ENCODE measurements at regions not wholly inside any gene's neighbourhood (a gene's known extent, or its start where the extent isn't known, plus 50 kb on each side); places are given as distances from the start of the nearest gene placed in this dataset.

- no peak for FAIRE-seq
- intact Hi-C loops (cut with DNase I): no loop called here
- no peak for DNase-seq
- TF ChIP-seq CTCF (IDR thresholded peaks at IDR 0.05; ENCODE audit: borderline replicate concordance, extremely low read depth, insufficient read depth): no peak
- Histone ChIP-seq H3K36me3 (ENCODE audit: control insufficient read depth in 2 of 3, insufficient read depth in 3 of 3, low read length in 3 of 3) (no peaks in the 10 kb centered on the region), H3K4me3 (ENCODE audit: low read length in 3 of 3) (no peak overlapping the region), H3K9me3 (ENCODE audit: control insufficient read depth in 2 of 3, insufficient read depth in 1 of 3, low read length in 3 of 3) (peaks cover 0 to 2% (median 0%) of the 10 kb centered on the region in 3 donors), H3K4me1 (ENCODE audit: control insufficient read depth in 2 of 3, insufficient read depth in 2 of 3, low read depth in 1 of 3, low read length in 3 of 3) (no peaks in the 10 kb centered on the region), H3K27me3 (ENCODE audit: control insufficient read depth, insufficient read depth, low read length) (no peaks in the 10 kb centered on the region), H3K9ac (ENCODE audit: low read length in 3 of 3) (no peak overlapping the region), H3K27ac (ENCODE audit: low read depth in 2 of 2, low read length in 2 of 2) (no peak overlapping the region)
These were observed 562.0 kb downstream of the PLPP3 start for GRCh38 chr1:56017336-56017735.

GRCh38 chr1:56003846-56004245, 575.5 kb downstream of the PLPP3 start:
- H3K4me1 ChIP-seq (ENCODE audit: control insufficient read depth in 2 of 3, insufficient read depth in 2 of 3, low read depth in 1 of 3, low read length in 3 of 3): no peaks in the 10 kb centered on the region
- no peaks in the 10 kb centered on the region for H3K27me3 ChIP-seq (ENCODE audit: control insufficient read depth, insufficient read depth, low read length)
- FAIRE-seq: no peak
- no peak overlapping the region for H3K9ac ChIP-seq (ENCODE audit: low read length in 3 of 3)
- H3K4me3 ChIP-seq (ENCODE audit: low read length in 3 of 3): no peak overlapping the region
- H3K36me3 ChIP-seq (ENCODE audit: control insufficient read depth in 2 of 3, insufficient read depth in 3 of 3, low read length in 3 of 3): no peaks in the 10 kb centered on the region
- peak in 2 of 5 donors; percentile 12 to 51 for DNase-seq
- TF ChIP-seq CTCF (IDR thresholded peaks at IDR 0.05; ENCODE audit: borderline replicate concordance, extremely low read depth, insufficient read depth): no peak
- H3K27ac ChIP-seq (ENCODE audit: low read depth in 2 of 2, low read length in 2 of 2): no peak overlapping the region
- intact Hi-C loops (cut with DNase I): no loop called here
- no peaks in the 10 kb centered on the region for H3K9me3 ChIP-seq (ENCODE audit: control insufficient read depth in 2 of 3, insufficient read depth in 1 of 3, low read length in 3 of 3)

DNA sequence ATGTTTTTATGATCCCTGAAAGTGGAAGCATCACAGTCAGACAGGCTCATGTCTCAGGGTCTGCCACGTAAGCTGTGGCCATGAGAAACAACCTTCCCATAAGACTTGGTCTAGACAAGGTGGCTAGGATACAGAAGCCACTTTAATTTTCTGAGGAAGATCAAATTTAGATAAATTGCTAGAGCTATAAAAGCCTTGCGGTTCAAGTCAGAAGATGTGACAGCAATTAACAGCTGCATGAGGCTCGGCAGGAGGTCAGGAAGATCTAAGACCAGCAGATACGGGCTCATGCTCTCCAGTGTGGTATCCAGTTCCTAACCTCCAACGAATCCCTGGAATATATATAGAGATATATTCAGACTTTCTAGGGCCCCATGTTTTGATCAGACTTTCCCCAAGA, 577.1 kb downstream of the PLPP3 start:
- no peak for TF ChIP-seq CTCF (IDR thresholded peaks at IDR 0.05; ENCODE audit: borderline replicate concordance, extremely low read depth, insufficient read depth)
- DNase-seq: no peak
- Histone ChIP-seq H3K27ac (ENCODE audit: low read depth in 2 of 2, low read length in 2 of 2) (no peak overlapping the region), H3K36me3 (ENCODE audit: control insufficient read depth in 2 of 3, insufficient read depth in 3 of 3, low read length in 3 of 3) (no peaks in the 10 kb centered on the region), H3K9ac (ENCODE audit: low read length in 3 of 3) (no peak overlapping the region), H3K4me3 (ENCODE audit: low read length in 3 of 3) (no peak overlapping the region), H3K27me3 (ENCODE audit: control insufficient read depth, insufficient read depth, low read length) (no peaks in the 10 kb centered on the region), H3K4me1 (ENCODE audit: control insufficient read depth in 2 of 3, insufficient read depth in 2 of 3, low read depth in 1 of 3, low read length in 3 of 3) (no peaks in the 10 kb centered on the region), H3K9me3 (ENCODE audit: control insufficient read depth in 2 of 3, insufficient read depth in 1 of 3, low read length in 3 of 3) (no peaks in the 10 kb centered on the region)
- intact Hi-C loops (cut with DNase I): no loop called here
- FAIRE-seq: no peak

DNA sequence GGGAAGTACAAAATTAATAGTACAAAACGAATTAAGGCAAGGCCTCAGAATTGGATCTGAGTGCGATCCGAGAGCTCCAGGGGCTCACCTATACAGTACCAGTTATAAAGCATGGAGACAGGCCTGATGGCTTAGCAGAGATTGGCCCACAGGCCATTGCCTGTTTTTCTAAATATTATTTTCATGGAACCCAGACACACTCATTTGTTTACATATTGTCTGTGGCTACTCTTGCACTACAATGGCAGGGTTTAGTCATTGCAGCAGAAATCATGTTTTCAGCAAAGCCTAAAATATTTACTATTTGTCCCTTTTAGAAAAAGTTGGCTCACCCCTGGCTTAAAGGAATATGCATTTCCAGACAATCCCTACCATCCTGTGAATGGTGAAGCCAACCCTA, 578.9 kb downstream of the PLPP3 start:
- no peaks in the 10 kb centered on the region for H3K9me3 ChIP-seq (ENCODE audit: control insufficient read depth in 2 of 3, insufficient read depth in 1 of 3, low read length in 3 of 3)
- no peak for FAIRE-seq

More for the DNA sequence above, 578.9 kb downstream of the PLPP3 start:
- Histone ChIP-seq H3K4me1 (ENCODE audit: control insufficient read depth in 2 of 3, insufficient read depth in 2 of 3, low read depth in 1 of 3, low read length in 3 of 3) (no peaks in the 10 kb centered on the region), H3K27me3 (ENCODE audit: control insufficient read depth, insufficient read depth, low read length) (no peaks in the 10 kb centered on the region), H3K9ac (ENCODE audit: low read length in 3 of 3) (no peak overlapping the region), H3K36me3 (ENCODE audit: control insufficient read depth in 2 of 3, insufficient read depth in 3 of 3, low read length in 3 of 3) (no peaks in the 10 kb centered on the region), H3K27ac (ENCODE audit: low read depth in 2 of 2, low read length in 2 of 2) (no peak overlapping the region), H3K4me3 (ENCODE audit: low read length in 3 of 3) (no peak overlapping the region)
- no peak for DNase-seq
- TF ChIP-seq CTCF (IDR thresholded peaks at IDR 0.05; ENCODE audit: borderline replicate concordance, extremely low read depth, insufficient read depth): no peak
- intact Hi-C loops (cut with DNase I): no loop called here

All from kidney (tissue), 13 donors.